GM21515 (cell line): ENCODE measurements at regions not wholly inside any gene's neighbourhood (a gene's known extent, or its start where the extent isn't known, plus 50 kb on each side); places are given as distances from the start of the nearest gene placed in this dataset.
"Not testable (repeated sequence)": the region's sequence is repeated elsewhere in the genome, so short reads cannot be mapped to it uniquely, and the experiment has no call there.

ENCODE experiments used
- ATAC-seq: cut with Tn5 transposase; IDR thresholded peaks from one replicate; pipeline ENCODE4 v1.9.1; 2021; ENCODE audit not compliant: unreplicated experiment

DNA sequence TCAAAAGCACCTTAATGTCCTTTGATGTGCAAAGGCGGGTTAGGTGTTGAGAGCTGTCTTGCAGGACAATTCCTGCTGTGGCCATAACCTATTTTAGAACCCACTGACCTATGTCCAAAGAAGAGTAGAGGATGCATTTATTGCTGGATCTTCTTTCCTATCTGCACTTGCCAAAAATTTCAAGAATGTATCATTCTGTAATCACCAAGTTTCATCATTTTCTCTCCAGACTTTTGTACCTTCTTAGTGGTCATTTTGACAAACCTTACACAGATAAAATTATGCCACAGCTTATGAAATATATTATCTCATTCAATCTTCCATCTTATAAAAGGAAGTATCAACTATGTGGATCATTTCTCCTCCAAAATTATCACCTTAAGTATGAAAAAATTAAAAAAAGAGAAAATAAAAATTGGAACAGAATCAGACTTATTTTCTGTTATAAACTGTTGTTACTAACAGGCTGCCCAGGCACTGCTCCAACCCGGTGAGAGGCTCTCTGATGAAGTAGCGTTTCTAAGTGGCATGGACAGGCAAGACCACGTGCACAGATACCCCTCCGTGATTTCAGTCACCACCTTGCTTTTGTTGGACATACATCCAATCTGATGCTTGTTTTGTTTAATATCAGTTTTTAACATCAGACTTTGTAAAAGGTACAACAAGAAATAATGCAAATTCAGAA, 559.9 kb upstream of the ID2 start:
- no peak for ATAC-seq

- ATAC-seq: no peak
Measured at GRCh38 chr2:8122520-8122919, 559.3 kb upstream of the ID2 start.

GRCh38 chr2:8123464-8123863, 558.4 kb upstream of the ID2 start:
- no peak for ATAC-seq

DNA sequence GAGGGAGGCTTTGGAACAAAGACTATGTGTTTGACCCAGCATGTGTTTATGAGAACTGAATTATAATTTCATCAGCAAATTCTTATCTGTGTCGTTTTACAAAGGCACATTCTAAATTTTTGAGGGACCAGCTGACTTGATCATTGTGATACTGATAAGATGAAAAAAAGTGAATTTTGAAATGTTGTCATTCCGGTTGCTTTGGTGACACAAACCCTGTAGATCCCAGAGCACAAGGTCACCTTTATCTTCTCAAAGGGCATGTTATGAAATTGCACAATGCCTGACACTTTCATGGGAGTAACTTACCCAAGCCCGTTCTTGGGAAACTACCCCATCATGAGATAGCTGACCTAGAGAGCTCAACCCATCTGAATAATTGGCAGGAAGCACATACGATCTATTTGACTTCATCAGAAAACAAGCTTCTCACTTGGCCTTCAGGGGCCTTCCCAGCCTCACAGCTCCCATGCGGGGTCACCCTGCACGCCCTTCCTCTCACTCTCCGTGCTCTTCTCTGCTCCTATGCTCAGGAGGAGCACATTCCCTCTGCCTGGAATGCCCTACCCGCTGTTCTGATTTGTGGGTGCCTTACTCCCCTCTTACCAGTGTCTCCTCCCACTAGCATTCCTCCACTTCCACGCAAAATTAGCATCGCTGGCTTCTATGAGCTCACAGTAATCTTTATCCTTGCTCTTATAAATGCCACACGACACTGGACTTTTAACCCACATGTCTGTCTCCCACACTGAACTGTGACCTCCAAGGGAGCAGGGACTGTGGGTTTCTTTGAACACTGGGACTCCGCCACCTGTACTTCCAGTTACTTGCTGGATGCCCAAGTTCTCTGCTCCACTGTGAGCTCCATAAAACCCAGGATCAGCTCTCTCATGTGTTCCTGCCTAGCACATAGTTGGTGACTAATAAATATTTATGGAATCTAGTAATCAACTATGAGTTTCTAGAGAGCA, 555.8 kb upstream of the ID2 start:
- ATAC-seq: no peak

GRCh38 chr2:8126783-8127182, 555.1 kb upstream of the ID2 start:
- no peak for ATAC-seq

DNA sequence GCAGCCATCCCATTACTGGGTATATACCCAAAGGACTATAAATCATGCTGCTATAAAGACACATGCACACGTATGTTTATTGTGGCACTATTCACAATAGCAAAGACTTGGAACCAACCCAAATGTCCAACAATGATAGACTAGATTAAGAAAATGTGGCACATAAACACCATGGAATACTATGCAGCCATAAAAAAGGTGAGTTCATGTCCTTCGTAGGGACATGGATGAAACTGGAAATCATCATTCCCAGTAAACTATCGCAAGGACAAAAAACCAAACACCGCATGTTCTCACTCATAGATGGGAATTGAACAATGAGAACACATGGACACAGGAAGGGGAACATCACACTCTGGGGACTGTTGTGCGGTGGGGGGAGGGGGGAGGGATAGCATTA, 550.4 kb upstream of the ID2 start:
- not testable (repeated sequence) for ATAC-seq

DNA sequence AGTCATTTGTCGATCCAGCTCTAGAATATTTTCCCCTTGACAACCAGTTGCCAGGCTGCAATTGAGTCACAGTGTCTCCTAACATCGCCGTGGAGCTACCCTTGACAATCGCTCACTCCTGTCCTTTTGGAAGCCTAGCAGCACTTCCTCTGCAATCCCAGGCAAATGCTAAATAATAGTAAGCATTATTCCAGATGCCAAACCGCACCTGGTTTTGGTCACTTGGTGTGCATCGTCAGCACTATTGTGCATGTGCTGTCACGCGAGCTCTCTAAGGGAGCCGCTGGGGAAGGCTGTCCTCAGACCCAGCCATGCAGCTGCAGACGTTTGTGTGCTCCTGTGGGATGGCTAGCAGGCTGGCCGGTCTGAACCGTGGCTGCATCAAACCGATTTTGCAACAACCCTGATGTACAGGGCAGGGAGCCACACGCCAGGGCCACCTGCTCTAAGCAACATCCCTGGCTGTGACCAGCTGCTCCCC, 549.5 kb upstream of the ID2 start:
- no peak for ATAC-seq

DNA sequence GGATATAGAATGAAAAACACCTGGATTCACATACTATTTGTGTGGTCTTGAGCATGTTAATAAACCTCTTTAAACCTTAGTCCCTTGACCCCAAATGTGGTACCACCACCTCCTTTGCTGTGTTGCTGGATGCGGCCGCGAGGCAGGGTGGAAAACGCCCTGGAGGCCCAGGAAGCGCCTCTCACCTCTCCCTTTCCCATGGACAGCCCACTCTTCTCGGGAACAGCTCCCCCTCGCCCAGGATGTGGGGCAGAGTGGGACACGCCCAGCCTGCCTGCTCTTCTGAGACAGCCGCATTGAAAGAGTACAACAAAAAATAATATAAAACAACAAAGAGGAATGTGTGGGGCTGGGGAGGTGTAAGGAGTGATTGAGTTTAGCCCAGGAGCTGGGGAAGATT, 549.0 kb upstream of the ID2 start:
- ATAC-seq: no peak

- no peak for ATAC-seq
Measured at GRCh38 chr2:8133363-8133762, 548.5 kb upstream of the ID2 start.

DNA sequence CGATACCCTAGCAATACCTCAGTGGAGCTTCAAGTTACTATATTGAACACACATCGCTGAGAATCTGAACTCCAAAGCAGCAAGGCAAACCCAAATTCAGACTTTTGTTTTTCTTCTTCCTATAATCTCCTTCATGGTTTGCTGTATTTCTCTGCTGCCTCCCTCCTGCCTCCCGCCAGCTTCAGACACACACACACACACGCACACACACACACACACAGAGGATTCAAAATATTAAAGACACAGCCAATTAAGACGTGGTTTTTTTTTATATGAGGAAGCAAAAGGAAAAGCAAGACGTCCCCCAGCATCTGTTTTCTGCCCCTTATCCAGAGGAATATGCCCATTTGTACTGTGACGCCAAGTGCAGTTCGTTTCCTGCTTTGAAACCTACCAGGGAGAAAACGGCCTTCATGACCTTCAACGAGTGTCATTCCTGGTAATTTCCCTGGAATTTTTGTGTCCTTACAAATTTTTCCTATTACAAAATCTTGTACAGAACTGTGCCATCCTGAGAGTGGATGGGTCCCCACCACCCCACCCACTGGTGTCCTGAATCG, 547.9 kb upstream of the ID2 start:
- no peak for ATAC-seq

GRCh38 chr2:8134473-8134932, 547.4 kb upstream of the ID2 start:
- ATAC-seq: no peak

DNA sequence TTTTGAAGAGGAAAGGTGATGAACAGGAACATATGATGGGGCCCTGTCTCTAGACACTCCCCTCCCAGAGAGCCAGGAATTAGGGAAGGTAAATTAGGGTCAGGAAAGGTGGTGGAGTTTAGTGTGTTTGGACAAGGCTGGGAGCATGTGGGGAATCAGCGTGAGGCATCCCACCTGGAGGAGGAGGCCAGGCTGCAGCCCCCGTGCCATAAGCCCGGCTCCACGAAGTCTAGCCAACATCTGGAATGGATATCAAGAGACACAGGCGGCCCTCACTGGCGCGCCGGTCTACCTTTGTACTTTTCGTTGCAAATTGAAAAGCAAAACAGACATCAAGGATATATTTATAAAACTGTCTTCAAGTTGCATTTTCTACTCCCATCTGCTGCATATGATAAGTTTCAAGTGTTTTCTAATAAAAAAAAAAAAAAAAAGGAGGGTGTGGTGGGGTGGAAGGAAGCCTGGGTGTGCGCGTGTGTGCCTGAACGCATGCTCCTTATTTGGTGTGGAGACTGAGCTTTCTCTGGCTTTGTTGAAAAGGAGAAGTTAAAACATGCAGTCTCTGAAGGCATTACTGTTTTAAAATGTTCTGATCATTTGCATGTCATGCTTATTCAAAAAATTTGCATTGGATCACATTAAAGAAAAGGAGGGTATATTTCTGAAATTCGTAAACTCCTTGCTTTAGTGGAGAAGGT, 546.7 kb upstream of the ID2 start:
- no peak for ATAC-seq

DNA sequence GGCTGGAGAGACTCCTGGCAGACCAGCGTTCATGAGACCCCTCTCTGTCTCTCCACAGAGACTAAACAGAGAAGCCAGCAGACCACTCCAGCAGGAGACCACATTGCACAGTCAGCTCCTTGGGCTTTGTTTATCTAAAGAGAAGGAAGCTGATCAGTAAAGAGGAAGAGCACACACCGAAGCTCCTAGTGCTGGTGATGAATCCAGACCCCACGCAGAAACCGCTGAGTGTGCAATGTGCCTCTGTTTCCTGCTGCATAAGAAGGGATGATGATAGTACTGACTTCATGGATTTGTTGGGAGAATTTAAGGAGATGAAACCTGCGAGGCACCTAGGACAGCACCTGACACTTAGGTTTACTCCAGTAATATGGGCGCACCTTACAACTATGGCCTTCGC, 544.1 kb upstream of the ID2 start:
- ATAC-seq: no peak

DNA sequence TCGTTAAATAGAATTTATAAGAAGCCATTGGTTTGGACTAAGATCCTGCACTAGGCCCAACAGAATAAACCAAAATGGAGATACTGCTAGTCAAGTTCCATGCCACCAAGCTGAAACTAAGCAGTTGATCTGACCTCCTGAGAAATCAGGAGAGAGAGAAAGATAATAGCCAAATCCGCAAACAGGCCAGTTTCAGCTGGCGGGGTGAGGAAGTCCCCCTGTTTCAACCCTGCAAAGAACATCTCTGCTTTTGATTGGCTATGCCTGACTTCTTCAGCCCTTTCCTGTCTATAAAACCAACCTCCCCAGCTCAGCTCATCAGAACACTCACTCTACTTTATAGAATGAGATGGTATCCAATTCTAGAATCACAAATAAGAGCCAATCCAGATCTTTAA, 543.3 kb upstream of the ID2 start:
- no peak for ATAC-seq

DNA sequence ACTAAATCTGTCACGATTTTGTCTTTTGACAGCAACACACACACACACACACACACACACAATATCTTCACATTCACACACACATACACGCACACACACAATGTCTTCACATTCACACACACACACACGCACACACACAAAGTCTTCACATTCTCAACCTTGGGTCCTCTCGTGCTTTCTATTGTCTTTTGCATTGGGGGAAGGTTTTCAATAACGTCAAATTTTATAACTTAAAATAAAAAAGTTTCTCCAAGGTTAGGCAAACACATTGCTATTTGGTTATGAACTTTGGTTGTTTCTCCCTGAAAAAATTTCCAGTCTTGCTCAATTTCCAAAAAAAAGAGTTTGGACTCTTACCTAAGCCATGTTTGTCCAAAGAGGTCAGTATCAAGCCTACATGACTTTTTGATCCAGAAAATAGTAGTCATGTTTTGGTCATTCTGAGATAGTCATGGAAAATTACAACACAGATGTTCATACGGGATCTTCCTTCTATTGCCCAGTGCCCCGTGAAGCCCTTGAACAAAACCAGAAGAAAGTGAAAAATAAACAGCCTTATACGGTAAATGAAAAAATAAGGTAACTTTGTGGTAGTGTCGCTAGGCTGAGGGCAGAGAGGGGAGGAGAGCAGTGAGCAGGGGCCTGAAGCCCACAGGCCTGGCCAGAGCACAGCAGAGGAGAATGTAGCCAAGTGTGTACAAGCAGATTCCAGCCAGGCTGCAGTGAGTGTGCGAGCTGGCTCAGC, 542.8 kb upstream of the ID2 start:
- ATAC-seq: no peak

- ATAC-seq: no peak
Measured at GRCh38 chr2:8139668-8140200, 542.1 kb upstream of the ID2 start.

DNA sequence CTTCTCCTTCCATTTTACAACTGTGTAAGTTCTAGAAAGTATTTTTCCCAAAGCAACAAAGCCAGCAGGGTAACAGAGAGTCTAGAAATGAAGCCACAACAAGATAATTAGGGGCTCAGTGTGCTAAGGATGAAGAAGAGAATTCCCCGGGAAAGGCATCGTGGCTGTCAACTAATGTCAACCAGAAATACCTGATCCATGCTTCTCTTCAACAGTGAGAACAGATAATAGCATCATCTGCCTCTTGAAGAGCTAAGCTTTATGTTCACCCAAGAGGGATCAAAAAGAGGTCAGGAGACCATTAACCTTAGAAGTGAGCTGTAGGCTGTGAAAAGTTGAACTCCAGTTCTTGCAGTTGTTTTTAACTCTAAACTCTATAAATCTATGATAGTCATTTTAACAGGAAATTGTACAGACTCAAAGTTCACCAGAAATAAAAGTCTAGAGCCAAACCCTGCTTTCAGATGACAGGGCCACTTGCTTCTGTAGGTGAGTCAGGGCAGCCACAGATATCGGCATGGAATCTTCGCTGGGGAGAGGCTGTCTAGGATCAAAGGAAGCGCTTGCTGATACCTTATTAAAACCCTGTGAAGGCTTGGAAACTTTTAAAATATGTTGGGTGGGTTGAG, 540.7 kb upstream of the ID2 start:
- no peak for ATAC-seq

- ATAC-seq: no peak
Measured at GRCh38 chr2:8141780-8142179, 540.1 kb upstream of the ID2 start.

GRCh38 chr2:8142461-8142860, 539.4 kb upstream of the ID2 start:
- no peak for ATAC-seq

GRCh38 chr2:8144131-8144631, 537.7 kb upstream of the ID2 start:
- no peak for ATAC-seq
